ENCODE measurements at regions not wholly inside any gene's neighbourhood (a gene's known extent, or its start where the extent isn't known, plus 50 kb on each side); places are given as distances from the start of the nearest gene placed in this dataset.

GRCh38 chr10:108691126-108691525 lies 1232.2 kb downstream of the XPNPEP1 start:
- DNase-seq (ENCODE audit: low spot score): no peak

DNA sequence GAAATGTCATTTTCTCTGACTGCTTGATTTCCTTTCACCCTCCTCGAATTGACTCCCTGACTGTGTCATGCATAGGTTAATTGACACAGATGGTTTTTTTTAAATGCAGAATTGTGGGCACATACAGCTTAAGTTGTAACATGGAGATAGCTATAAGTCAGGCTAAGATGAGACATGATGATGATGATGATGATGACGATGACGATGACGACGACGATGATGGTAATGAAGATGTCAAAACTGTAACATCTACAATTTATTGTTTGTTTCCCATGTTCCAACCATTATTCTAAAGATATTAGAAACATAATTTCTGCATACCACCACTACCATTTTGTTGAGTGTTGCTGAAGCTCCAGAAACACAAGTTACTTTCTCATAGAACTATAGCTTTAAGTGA lies 1232.8 kb downstream of the XPNPEP1 start:
- no peak for DNase-seq (ENCODE audit: low spot score)

DNA sequence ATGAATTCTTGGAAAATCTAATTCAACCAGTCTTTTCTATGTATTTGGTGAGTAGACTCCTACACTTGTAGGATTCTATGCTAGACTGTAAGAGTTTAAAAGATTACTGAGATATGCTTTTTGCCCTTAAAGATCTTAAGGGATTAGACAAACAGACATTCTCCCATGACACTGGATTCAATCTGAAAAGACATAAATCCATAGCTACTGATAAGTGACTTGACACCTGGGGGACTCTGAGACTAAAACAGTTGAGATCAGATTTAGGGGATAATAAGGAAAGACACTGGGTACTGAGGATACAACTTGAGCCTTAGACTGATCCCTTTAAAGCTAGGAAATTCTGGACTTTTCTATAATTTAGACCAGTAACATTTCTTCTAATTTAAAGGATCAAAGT lies 1233.4 kb downstream of the XPNPEP1 start:
- DNase-seq (ENCODE audit: low spot score): no peak

DNA sequence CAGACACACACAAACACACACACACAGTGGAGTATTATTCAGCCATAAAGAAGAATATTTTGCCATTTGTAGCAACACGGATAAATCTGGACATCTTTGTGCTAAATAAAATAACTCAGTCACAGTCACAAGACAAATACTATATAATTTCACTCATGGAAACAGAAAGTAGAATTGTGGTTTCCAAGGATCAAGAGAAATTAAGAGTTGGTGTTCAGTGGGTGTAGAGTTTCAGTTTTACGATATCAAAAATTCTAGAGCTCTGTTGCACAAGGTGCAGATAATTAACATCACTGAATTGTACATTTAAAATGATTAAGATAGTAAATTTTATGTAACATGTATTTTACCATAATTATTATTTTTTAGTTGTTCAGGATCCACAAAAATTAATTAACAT lies 1235.0 kb downstream of the XPNPEP1 start:
- no peak for DNase-seq (ENCODE audit: low spot score)

DNA sequence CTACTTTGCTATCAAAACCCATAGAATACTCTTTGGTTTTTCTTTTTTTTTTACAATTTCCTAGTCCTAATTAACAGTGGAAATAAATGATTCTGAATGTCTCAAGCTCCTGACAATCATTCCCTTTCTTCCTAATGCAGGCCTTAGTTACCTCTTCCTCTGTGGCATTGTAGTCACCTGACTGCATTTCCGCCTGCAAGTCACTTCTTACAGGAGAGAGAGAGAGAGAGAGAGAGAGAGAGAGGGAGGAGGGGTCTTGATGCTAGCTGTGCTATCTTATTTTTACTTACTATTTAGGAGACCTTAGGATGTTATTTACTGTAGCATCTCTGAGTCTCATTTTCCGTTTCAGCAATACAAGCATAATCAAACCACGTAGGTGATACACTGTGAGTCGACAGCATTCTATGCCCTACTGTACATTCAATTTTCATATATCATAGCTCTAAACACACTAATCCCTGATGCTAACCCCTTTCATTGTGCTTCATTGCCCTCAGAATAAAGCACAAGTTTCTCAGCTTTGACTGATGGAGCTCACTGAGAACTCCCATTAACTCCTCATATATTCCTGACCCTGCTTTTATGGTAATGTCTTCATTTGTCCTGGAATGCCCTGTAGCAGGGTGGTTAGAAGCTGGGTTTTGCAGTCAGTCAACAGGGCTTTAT lies 1237.3 kb downstream of the XPNPEP1 start:
- DNase-seq (ENCODE audit: low spot score): no peak

GRCh38 chr10:108684431-108684830 lies 1238.9 kb downstream of the XPNPEP1 start:
- no peak for DNase-seq (ENCODE audit: low spot score)

DNA sequence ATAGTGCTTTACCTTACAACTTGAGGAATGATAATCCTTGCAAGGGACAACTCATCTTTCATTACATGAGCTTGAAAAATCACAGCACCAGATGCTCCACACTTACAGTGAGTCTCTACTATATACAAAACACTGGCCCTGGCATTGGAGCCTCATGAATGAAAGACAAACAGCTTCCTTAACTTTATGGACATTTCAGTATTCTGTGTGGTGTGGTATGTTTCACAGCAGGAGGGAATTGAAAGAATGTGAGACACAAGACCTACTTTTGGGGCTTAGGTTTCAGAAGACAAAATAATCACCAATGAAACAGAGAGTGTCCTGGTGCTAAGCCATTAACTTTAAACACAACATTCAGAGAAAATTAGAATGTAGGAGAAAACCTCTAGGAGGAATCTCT lies 1249.6 kb downstream of the XPNPEP1 start:
- DNase-seq (ENCODE audit: low spot score): no peak

GRCh38 chr10:108663587-108663986 lies 1259.7 kb downstream of the XPNPEP1 start:
- DNase-seq (ENCODE audit: low spot score): no peak

GRCh38 chr10:108662975-108663374 lies 1260.3 kb downstream of the XPNPEP1 start:
- DNase-seq (ENCODE audit: low spot score): no peak

DNA sequence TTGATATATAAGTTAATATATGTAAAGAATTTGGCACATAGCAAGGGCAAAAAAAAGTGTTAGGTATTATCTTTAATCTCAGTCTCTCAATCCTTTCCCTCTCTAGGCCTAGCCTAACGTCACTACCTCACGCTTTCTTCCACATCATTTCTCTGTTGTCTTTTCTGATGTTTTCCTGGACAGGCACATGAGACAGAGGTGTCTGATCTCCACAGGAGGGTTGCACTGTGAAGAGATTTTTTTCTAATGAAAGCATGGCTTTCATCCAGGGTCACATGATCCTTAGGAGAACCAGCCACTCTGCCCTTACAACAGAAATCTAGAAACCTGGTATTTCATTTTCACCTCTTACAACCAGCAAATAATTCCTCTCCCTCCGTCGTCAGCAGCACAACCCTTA lies 1268.3 kb downstream of the XPNPEP1 start:
- DNase-seq (ENCODE audit: low spot score): no peak

GRCh38 chr10:108653531-108653930 lies 1269.8 kb downstream of the XPNPEP1 start:
- peak; percentile 68 for DNase-seq (ENCODE audit: low spot score)

- no peak for DNase-seq (ENCODE audit: low spot score)
Observed at GRCh38 chr10:108639010-108639409, 1284.3 kb downstream of the XPNPEP1 start.

DNA sequence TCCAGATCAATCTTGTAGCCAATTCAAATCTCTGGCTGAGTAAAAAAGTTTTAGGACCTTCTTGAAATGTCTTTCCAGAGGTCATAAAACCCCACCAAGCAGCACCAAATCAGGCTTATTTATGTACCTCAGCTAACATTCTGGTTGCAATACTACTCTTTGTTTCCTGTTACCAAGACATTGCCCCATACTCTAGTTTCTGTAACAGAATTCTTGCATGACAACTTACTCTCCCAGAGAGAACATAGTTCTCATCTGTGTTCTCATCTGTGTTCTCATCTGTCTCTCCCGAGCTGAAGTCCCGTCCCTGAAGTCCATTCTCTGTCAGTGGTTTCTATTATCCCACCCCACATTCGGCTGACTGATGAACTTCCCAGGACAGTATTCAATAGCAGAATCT lies 1285.1 kb downstream of the XPNPEP1 start:
- DNase-seq (ENCODE audit: low spot score): no peak

- DNase-seq (ENCODE audit: low spot score): no peak
Observed at GRCh38 chr10:108633046-108633445, 1290.3 kb downstream of the XPNPEP1 start.

DNA sequence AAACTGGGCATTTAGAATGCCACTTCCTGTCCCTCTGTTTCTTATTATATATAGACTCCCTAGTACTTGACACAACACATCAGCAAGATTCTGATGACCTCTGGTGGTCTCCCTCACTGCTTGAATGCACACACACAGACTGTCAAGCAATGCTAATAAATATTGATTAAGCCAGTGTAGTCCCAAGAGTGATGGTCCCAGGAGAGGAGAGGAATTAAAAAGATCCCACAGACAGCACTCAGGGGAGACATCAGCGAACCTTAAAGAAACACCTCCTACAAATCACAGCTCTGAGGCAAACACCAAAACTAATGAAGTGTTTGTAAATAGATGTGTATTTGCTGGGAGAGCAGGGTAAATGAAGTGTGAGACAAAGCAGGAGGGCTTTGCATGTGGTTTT lies 1291.2 kb downstream of the XPNPEP1 start:
- DNase-seq (ENCODE audit: low spot score): no peak

DNA sequence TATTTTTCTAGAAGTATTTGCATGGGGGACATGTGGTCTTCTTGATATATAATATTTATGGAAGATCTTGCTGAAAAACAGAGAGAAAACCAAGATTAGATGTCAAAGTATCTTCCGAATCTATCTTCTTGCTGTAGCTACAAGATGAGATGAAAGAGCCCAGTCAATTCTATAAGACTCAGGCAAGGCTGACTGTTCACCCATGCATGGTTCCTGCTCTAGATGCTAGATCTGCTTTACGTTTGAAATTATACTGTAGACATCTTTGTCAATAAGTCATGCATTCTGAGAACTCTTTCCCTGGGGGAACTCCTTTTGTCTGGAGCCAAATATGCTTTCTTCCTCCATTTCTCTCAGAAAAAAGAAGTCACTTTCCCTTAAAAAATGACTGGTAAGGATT lies 1292.0 kb downstream of the XPNPEP1 start:
- no peak for DNase-seq (ENCODE audit: low spot score)

GRCh38 chr10:108629834-108630233 lies 1293.5 kb downstream of the XPNPEP1 start:
- DNase-seq (ENCODE audit: low spot score): no peak

- DNase-seq (ENCODE audit: low spot score): no peak
Observed at GRCh38 chr10:108624052-108624451, 1299.3 kb downstream of the XPNPEP1 start.

- no peak for DNase-seq (ENCODE audit: low spot score)
Observed at GRCh38 chr10:108620821-108621534, 1302.3 kb downstream of the XPNPEP1 start.

DNA sequence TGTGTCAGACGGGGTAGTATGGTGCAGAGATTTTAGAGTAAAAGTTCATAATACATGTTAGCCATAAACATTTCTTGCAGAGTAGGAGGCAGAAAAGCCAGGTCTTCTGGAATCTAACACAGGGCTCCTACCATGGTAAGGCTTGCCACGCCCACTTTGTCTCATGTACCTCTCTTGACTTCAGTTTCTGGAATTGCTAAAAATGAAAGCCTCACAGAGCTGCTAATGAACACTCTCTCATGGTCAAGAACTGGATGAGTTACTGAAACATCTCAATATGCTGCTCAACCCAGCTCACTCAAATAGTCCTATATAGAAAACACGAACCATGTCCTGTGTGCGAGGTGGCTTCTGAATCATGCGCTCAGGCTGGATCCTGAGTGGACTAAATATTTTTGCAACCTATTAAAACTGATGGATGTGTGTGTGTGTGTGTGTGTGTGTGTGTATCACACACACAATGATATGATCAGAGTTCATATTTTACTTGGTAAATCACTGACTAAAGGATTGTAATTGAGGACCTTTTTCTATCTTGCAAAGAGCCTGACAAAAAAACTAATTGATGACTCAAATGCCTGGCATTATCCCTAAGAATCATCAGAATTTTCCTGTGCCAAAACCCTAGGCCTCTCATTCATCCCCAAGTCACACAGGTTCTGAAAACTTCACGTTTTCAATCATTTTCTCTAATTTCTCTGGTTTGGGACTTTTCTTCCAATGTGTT lies 1306.6 kb downstream of the XPNPEP1 start:
- DNase-seq (ENCODE audit: low spot score): no peak

DNA sequence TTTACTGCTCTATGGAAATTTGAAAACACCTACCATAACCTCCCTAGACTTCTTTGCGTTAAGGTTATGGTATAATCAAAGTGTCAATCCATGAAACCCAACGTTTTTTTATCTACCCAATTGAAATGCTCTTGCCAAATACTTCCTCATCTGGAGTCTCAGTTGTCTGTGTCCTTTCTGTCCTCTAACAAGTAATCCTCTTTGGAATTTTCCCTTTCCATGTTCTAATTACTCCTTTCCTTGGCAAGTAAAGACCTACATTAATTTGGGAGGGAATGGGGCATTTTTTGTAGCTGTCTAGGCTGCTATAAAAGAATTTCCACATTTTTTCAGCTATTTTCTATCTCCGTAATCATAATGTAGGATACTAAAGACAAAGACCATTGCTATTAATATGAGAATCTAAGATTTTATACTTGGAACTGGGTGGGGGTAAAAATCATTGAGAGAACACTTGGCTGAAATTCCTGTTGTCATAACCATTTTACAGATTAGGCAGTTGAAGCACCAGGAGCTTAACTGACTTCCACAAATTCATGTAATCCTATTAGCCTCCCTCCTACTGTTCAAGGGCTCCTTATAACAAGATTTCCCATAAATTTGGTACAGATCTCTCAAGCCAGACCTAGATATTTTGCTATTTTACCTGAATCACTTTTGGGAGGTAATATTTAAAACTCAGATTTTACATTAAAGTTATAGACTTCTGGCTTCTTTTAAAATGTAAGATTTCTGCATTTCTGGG lies 1307.6 kb downstream of the XPNPEP1 start:
- DNase-seq (ENCODE audit: low spot score): no peak

DNA sequence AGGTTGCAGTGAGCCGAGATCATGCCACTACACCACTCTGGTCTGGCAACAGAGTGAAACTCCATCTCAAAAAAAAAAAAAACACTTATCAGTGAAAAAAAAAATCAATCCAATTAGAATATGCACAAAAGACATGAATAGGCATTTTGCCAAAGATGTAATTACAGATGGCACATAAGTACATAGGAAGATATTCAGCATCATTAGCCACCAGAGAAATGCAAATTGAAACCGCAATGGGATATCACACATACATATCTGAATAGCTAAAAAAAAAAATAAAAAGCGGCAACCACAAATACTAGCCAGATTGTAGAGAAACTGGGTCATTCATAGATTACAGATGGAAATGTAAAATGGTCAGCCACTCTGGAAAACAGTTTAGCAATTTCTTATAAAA lies 1310.8 kb downstream of the XPNPEP1 start:
- no peak for DNase-seq (ENCODE audit: low spot score)

All from A172 (cell line).